GM19328 (cell line): ENCODE measurements at regions not wholly inside any gene's neighbourhood (a gene's known extent, or its start where the extent isn't known, plus 50 kb on each side); places are given as distances from the start of the nearest gene placed in this dataset.

Experiments used
- ATAC-seq: cut with Tn5 transposase; IDR thresholded peaks from one replicate; pipeline ENCODE4 v1.9.1; 2021; ENCODE audit warnings: mild to moderate bottlenecking, moderate library complexity; ENCODE audit not compliant: unreplicated experiment

- no peak for ATAC-seq
Observed at GRCh38 chr9:87275047-87275725, 222.5 kb upstream of the DAPK1 start.

DNA sequence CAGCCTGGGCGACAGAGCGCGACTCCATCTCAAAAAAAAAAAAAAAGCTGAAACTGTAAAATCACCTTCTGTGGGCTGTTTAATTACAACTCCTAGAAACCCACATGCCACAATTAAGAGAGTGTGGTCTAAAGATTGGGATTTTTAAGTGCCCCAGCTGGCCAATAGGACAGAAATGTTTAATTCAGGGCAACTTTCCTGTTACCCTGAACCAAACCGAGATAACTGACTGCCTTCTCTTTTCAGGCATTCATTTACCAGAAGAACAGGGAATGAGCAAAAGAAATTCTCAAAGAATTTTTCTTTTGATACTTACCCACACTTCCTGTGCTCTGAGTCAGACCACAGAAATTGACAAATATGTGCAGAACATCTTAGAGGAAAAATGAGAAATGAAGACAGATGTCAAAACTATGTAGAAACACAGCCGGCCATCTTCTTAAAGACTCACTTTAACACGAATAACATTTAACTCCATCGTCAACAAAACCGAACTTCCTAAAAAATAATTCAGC lies 221.3 kb upstream of the DAPK1 start:
- no peak for ATAC-seq

GRCh38 chr9:87276851-87277261 lies 220.8 kb upstream of the DAPK1 start:
- ATAC-seq, result no peak

GRCh38 chr9:87277346-87277745 lies 220.3 kb upstream of the DAPK1 start:
- ATAC-seq, result no peak

- ATAC-seq, result no peak
Observed at GRCh38 chr9:87278971-87279733, 218.5 kb upstream of the DAPK1 start.

DNA sequence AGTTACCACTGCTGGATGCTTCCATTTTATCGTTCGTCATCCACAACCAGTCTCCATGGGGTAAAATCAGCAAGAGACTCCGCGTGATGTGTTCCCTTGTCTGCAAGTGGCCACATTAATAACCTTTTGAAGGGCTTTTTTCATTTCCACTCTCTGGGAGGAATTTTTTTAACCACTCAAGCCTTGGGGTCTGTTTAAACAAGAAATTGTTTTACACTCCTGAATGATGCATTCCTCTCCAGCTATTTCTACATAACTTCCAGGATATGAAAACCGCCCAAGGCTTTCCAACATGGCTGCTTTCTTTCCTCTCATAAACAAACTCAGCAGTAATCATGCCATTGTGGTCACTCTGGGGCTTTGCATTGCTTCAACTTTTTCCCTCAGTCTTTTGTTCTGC lies 217.2 kb upstream of the DAPK1 start:
- ATAC-seq, result no peak

DNA sequence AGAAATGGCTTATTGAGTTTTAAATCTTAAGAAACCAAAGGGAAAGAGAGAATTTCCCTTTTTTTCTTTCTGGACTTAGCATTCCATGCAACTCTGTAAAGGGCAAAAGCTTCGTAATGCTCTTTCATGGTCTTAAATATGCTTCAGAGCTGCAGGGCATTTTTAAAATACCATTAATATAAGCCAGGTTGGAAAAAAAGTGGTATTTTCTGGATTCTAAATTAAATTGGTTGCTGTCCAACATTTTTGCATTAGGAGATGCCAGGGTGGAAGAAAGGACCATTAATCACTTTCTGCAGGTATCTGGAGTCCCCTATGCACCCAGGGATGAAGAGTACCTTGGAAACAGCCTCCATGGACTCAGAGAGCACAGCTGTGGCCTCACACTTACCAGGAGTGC lies 215.1 kb upstream of the DAPK1 start:
- ATAC-seq, result no peak

- ATAC-seq, result no peak
Observed at GRCh38 chr9:87283585-87283984, 214.1 kb upstream of the DAPK1 start.

GRCh38 chr9:87285183-87285850 lies 212.3 kb upstream of the DAPK1 start:
- no peak for ATAC-seq

DNA sequence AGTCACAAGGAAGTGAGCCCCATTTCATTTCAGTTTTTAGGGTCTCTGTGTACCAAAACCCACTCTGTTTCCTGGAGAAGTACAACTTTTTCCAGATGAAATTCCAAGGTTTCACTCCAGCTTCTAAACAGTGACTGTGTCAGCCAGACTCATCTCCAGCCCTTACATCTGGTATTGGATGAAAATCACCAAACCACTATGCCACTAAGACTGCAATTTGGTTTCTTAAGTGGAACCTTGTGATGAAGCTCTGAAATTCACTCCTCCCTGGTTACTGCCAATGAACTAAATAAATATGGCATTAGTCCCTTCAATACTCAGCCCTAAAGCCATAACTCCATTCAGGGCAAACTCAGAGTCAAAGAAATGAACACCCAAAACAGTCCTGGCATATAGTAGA lies 211.2 kb upstream of the DAPK1 start:
- ATAC-seq, result no peak

DNA sequence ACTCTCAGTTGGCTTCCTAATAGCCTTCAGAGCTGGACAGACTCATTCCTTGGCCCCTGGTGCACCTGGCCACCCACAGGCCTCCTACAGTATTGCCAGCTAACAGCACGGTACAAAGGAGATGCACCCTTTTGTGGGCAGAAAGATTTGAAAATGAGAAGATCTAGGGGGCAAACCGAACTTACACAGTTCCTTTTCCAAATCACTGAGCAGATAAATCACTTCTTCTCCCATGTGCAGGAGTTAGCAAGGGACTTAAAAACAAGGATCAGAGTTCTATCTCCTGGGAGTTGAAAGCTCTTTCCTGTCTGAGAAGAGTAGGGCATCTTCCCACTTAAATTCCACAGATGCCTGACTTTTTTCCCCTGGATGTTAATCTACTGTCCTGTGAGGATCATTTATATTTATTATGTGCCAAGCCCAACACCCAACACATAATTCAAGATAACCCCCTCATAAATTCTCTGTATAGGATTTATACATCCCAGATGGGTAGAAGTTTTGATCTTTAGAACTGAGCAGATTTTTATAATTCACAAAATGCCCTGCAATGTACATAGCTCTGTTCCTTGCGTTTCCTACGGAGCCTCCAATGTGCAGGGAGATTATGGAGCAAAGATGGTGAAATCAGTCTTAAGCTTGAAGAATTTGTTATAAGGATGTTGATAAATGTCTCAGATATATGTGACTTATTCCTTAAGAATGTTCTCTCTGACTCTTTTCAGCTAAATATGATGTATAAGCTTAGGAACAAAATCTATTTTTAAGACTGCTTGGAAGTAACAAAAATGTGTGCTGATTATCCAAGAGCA lies 207.2 kb upstream of the DAPK1 start:
- ATAC-seq, result no peak

GRCh38 chr9:87292449-87293191 lies 205.0 kb upstream of the DAPK1 start:
- ATAC-seq, result no peak

DNA sequence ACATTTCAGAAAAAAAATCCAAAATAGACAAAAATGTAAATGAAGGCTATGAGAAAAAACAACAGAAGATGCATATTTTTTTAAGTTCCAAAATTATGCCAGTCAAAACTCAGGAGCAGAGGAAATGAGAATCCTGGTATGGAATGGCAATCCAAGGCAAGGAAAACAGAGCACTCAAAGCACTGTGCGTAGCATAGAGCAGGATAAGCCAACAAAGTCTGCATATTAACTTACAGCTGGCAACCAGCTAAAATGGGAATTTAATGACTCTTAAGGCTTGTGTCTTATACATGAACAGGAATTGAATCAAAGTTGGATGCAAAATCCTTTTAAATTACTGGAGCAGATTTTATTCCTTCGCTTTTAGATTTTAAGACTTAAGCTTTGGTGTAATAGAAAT lies 203.5 kb upstream of the DAPK1 start:
- no peak for ATAC-seq

- no peak for ATAC-seq
Observed at GRCh38 chr9:87300915-87301314, 196.8 kb upstream of the DAPK1 start.

- ATAC-seq, result no peak
Observed at GRCh38 chr9:87301371-87301770, 196.3 kb upstream of the DAPK1 start.

DNA sequence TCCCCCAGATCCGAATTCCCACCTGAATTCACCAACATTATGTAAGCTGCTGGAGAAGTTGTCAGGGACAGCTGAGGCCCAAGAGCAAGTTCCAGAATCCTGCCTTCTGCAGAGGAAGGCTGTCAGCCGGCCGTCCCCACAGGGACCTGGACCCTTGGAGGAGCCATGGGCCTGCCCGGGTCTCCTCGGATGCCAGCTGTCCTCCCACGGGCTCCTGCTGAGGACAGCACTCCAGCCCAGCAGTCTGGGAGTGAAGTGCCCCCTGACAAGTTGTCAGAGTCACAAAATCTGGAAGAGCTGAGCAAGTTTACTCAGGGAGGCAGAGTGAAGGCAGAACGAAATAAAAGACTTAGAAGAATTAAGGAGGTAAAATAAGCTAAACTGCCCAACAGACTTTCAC lies 192.5 kb upstream of the DAPK1 start:
- no peak for ATAC-seq

GRCh38 chr9:87306006-87306405 lies 191.7 kb upstream of the DAPK1 start:
- ATAC-seq, result no peak

DNA sequence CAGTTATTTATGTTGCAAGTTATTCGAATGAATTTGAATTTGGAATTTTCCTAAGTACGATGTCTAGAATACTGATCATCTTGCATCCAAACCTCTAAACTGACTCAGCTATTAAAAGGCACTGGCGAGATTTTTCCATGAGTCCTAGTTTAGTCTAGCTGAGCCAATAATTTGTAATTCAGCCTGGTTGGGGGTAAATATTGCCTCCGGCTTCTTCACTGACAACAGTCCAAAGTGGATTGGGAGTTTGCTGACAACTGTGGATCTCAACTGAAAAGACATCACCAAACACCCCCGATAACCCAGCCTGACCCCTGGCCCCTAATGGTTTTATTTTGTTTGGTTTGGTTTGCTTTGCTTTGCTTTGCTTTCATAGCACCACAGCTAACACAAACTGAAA lies 189.8 kb upstream of the DAPK1 start:
- ATAC-seq, result no peak

DNA sequence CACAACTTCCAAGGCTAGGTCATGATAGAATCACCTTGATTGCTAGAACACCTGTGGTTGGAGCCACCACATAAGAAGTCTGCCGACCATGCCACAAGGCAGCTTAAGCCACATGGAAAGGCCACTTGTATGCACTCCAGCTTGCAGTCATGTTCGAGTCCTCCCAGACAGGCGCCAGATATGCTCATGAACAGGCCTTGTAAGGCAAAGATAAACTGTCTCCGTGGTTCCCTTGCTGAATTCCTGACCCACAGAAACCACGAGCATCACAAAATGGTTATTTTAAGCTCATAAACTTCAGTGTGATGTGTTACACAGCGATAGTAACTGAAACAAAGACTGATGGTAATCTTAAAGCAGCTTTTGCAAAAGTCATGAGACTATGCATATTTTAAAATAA lies 188.4 kb upstream of the DAPK1 start:
- ATAC-seq, result no peak

DNA sequence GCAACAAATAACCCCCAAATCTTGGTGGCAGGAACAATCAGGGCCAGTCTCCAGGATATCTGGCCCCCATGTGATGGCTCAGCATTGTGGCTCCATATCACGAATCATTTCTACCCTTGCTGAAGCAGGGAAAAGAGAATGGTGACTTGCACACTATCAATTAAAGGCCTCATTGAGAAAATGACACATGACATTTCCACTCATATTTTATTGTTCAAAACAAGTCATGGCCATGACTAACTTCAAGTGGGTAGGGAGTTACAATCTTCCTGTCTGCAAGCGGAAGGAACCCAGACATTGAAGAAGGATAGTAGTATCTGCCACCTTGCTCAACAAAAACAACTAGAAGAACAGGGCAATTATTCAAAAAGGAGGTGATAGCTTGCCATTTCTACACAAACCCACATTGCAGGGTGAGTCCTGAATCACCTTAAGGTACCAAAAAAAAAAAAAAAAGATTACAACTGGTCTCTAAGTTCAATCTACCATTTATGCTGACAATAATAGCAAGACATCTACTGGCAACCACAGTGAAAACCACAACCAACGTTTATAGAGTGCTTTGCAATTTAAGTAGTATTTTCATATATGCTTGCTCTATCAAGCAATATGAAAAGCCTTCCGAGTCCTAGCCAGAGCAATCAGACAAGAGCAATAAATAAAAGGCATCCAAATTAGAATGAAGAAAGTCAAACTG lies 186.7 kb upstream of the DAPK1 start:
- no peak for ATAC-seq
